IMR-90 (cell line): ENCODE measurements at regions not wholly inside any gene's neighbourhood (a gene's known extent, or its start where the extent isn't known, plus 50 kb on each side); places are given as distances from the start of the nearest gene placed in this dataset.
A peak's percentile ranks its signal among the peaks of the same experiment; 100 is the strongest.

Experiments
- ATAC-seq: fragments of 200-7000 bp; cut with Tn5 transposase; 2 replicates; pipeline ENCODE4 v1.9.1; 2020; ENCODE audit warnings: low read depth, mild to moderate bottlenecking, moderate library complexity
- BruUV-seq: library from RNA; stranded (reverse); fragments of 400-500 nt; replicated peaks from 2 replicates; lab custom pipeline; 2021; lab: Mats Ljungman, UMichigan
- CTCF ChIA-PET: fragments of 300-600 bp; formaldehyde crosslinking; extraction: SDS; loops from one replicate; lab custom pipeline; 2021; ENCODE audit warnings: antibody characterized with exemption; lab: Yijun Ruan, JAX
- POLR2A ChIA-PET: fragments of 300-600 bp; sonication (Branson Sonifier 250); formaldehyde crosslinking; loops from one replicate; lab custom pipeline; 2022; ENCODE audit warnings: antibody characterized with exemption; ENCODE audit not compliant: unreplicated experiment; lab: Charles Lee
- DNase-seq: peaks from one replicate; pipeline ENCODE4 v3.0.0; 2013
- H2AFZ ChIP-seq: replicated peaks from 2 replicates; pipeline ENCODE3; 2013; ENCODE audit warnings: low read length, mild to moderate bottlenecking; ENCODE audit not compliant: poor library complexity
- H2AK5ac ChIP-seq: 2 replicates; pipeline ENCODE4 v1.6.1; 2013; ENCODE audit warnings: low read depth, low read length, inconsistent platforms
- H2AK9ac ChIP-seq: replicated peaks from 2 replicates; pipeline ENCODE3; 2013; ENCODE audit warnings: mild to moderate bottlenecking, low read depth, low read length, moderate library complexity; ENCODE audit not compliant: poor library complexity
- H2BK120ac ChIP-seq: 2 replicates; pipeline ENCODE4 v1.6.1; 2013; ENCODE audit warnings: low read depth, low read length, inconsistent platforms
- H2BK15ac ChIP-seq: 3 replicates; pipeline ENCODE4 v1.6.1; 2013; ENCODE audit warnings: low read depth, low read length, inconsistent platforms
- H2BK20ac ChIP-seq: 2 replicates; pipeline ENCODE4 v1.6.1; 2013; ENCODE audit warnings: low read depth, mild to moderate bottlenecking, inconsistent platforms, low read length, moderate library complexity
- H2BK5ac ChIP-seq: 2 replicates; pipeline ENCODE4 v1.6.1; 2013; ENCODE audit warnings: mild to moderate bottlenecking, low read depth, low read length, inconsistent platforms; ENCODE audit not compliant: poor library complexity, severe bottlenecking
- H3K14ac ChIP-seq: replicated peaks from 2 replicates; pipeline ENCODE4 v1.6.1; 2013; ENCODE audit warnings: low read depth, low read length, inconsistent platforms
- H3K18ac ChIP-seq: 2 replicates; pipeline ENCODE4 v1.6.1; 2013; ENCODE audit warnings: low read depth, low read length, control low read depth
- H3K23ac ChIP-seq: 2 replicates; pipeline ENCODE4 v1.6.1; 2013; ENCODE audit warnings: low read depth, low read length, inconsistent platforms
- H3K27ac ChIP-seq: 2 replicates; pipeline ENCODE4 v1.5.1; 2013; ENCODE audit warnings: mild to moderate bottlenecking, control low read depth, low read length; ENCODE audit not compliant: insufficient read depth
- H3K27me3 ChIP-seq: 2 replicates; pipeline ENCODE4 v1.6.1; 2013; ENCODE audit warnings: low read length; ENCODE audit not compliant: control insufficient read depth, insufficient read depth
- H3K36me3 ChIP-seq: 2 replicates; pipeline ENCODE4 v1.6.1; 2013; ENCODE audit warnings: low read length, mixed read lengths; ENCODE audit not compliant: control insufficient read depth, insufficient read depth
- H3K4ac ChIP-seq: 2 replicates; pipeline ENCODE4 v1.6.1; 2013; ENCODE audit warnings: low read depth, low read length, inconsistent platforms
- H3K4me1 ChIP-seq: 2 replicates; pipeline ENCODE4 v1.6.1; 2013; ENCODE audit warnings: low read length, mixed read lengths; ENCODE audit not compliant: control insufficient read depth, insufficient read depth
- H3K4me2 ChIP-seq: 2 replicates; pipeline ENCODE4 v1.6.1; 2013; ENCODE audit warnings: low read depth, mild to moderate bottlenecking, control low read depth, low read length, moderate library complexity
- H3K4me3 ChIP-seq: 2 replicates; pipeline ENCODE4 v1.5.1; 2013; ENCODE audit warnings: low read depth, mild to moderate bottlenecking, control low read depth, low read length, moderate library complexity; ENCODE audit not compliant: insufficient read depth
- H3K56ac ChIP-seq: 2 replicates; pipeline ENCODE4 v1.6.1; 2013; ENCODE audit warnings: low read length, inconsistent platforms; ENCODE audit not compliant: insufficient read depth; ENCODE audit errors: extremely low read depth
- H3K79me1 ChIP-seq, 2 experiments: 2 replicates each; pipeline ENCODE4 v1.6.1; 2013; ENCODE audit warnings: low read length in 2 of 2, inconsistent platforms in 1 of 2, low read depth in 1 of 2
- H3K9ac ChIP-seq: 2 replicates; pipeline ENCODE4 v1.6.1; 2013; ENCODE audit warnings: low read depth, low read length, control low read depth
- H3K9me1 ChIP-seq: 2 replicates; pipeline ENCODE4 v1.6.1; 2013; ENCODE audit warnings: low read length, inconsistent platforms; ENCODE audit not compliant: insufficient read depth
- H3K9me3 ChIP-seq: 2 replicates; pipeline ENCODE4 v1.6.1; 2013; ENCODE audit warnings: low read length; ENCODE audit not compliant: control insufficient read depth, insufficient read depth
- H4K20me1 ChIP-seq: 2 replicates; pipeline ENCODE4 v1.6.1; 2013; ENCODE audit warnings: low read length, inconsistent platforms; ENCODE audit not compliant: insufficient read depth
- H4K5ac ChIP-seq: 2 replicates; pipeline ENCODE4 v1.6.1; 2013; ENCODE audit warnings: mild to moderate bottlenecking, low read depth, low read length, control low read depth
- H4K8ac ChIP-seq, 2 experiments: 2 replicates each; pipeline ENCODE4 v1.6.1; 2013; ENCODE audit warnings: low read depth in 2 of 2, low read length in 2 of 2, control low read depth in 1 of 2, inconsistent platforms in 1 of 2
- H4K91ac ChIP-seq: 2 replicates; pipeline ENCODE4 v1.6.1; 2013; ENCODE audit warnings: low read depth, low read length, inconsistent platforms; ENCODE audit not compliant: insufficient read depth
- CTCF ChIP-seq: conservative IDR thresholded peaks from 2 replicates; pipeline ENCODE4 v1.5.1; 2012; ENCODE audit warnings: mild to moderate bottlenecking, low read depth, low read length, improper control_type of control experiment
- NFE2L2 ChIP-seq: fragments of 150-350 bp; IDR thresholded peaks from 2 replicates; pipeline ENCODE4 v1.6.1; 2016; ENCODE audit warnings: low read depth, mild to moderate bottlenecking, low read length
- dilution Hi-C: fragments of 300-500 bp; cut with HindIII; formaldehyde crosslinking; loops from one replicate; pipeline ENCODE4 v1.14.3; 2018; ENCODE audit warnings: low sequenced_read_pairs; ENCODE audit not compliant: unreplicated experiment
- in situ Hi-C: fragments of 300-500 bp; cut with MboI; formaldehyde crosslinking; loops from 3 replicates; pipeline ENCODE4 v1.14.3; 2019; ENCODE audit warnings: low sequenced_read_pairs, inconsistent platforms, mixed read lengths
- intact Hi-C: fragments of 100-400 bp; cut with micrococcal nuclease; formaldehyde crosslinking; loops from 2 replicates; pipeline ENCODE4 v1.10.0; 2022

GRCh38 chr9:102631559-102631958 lies 363.6 kb upstream of the CYLC2 start:
- no peak overlapping the region for H4K5ac ChIP-seq
- DNase-seq (no peak), ATAC-seq (no peak)
- H4K20me1 ChIP-seq = no peaks in the 10 kb centered on the region
- POLR2A ChIA-PET = no interaction called here
- in situ Hi-C loops (no loop called here), intact Hi-C loops (no loop called here), dilution Hi-C loops (no loop called here)
- no peak overlapping the region for H2AFZ ChIP-seq
- CTCF ChIA-PET = no interaction called here
- no peak overlapping the region for H3K56ac ChIP-seq
- H2BK20ac ChIP-seq = no peak overlapping the region
- BruUV-seq = no TSS peak
- no peak overlapping the region for H3K27ac ChIP-seq
- H3K23ac ChIP-seq = no peak overlapping the region
- no peak overlapping the region for H3K4me2 ChIP-seq
- H3K18ac ChIP-seq = no peak overlapping the region
- no peak overlapping the region for H2BK15ac ChIP-seq
- no peaks in the 10 kb centered on the region for H3K79me1 ChIP-seq
- peaks cover 5% of the 10 kb centered on the region; the same call in 1 of the 2 replicates for H3K9me3 ChIP-seq
- H3K4me3 ChIP-seq = no peak overlapping the region
- H4K8ac ChIP-seq = no peak overlapping the region
- H3K4me1 ChIP-seq = no peaks in the 10 kb centered on the region
- no peak overlapping the region for H3K4ac ChIP-seq
- H2AK9ac ChIP-seq = no peak overlapping the region
- no peaks in the 10 kb centered on the region for H3K36me3 ChIP-seq
- no peak overlapping the region for H3K9ac ChIP-seq
- TF ChIP-seq NFE2L2 = no peak
- peak; percentile 24; the same call in 1 of the 2 replicates for TF ChIP-seq CTCF
- no peak overlapping the region for H4K91ac ChIP-seq
- no peak overlapping the region for H2AK5ac ChIP-seq
- no peak overlapping the region for H3K14ac ChIP-seq
- H2BK120ac ChIP-seq = no peak overlapping the region
- no peaks in the 10 kb centered on the region for H3K27me3 ChIP-seq
- no peaks in the 10 kb centered on the region for H3K9me1 ChIP-seq
- H2BK5ac ChIP-seq = no peak overlapping the region
